Mammary epithelial cell (primary cell): ENCODE measurements at regions not wholly inside any gene's neighbourhood (a gene's known extent, or its start where the extent isn't known, plus 50 kb on each side); places are given as distances from the start of the nearest gene placed in this dataset.

Source experiments
- CTCF ChIP-seq, 2 donors: IDR thresholded peaks in 1 of 2; conservative IDR thresholded peaks in 1 of 2; 2 replicates each; pipeline ENCODE4 v1.5.1; 2011 to 2012; ENCODE audit warnings: inconsistent platforms in 2 of 2, low read length in 2 of 2, mild to moderate bottlenecking in 2 of 2, control low read depth in 1 of 2, low read depth in 1 of 2; ENCODE audit not compliant: insufficient read depth in 1 of 2; ENCODE audit errors: extremely low read depth in 1 of 2
- EZH2 ChIP-seq: IDR thresholded peaks from 2 replicates; pipeline ENCODE4 v1.6.1; 2012; ENCODE audit warnings: low read length, inconsistent platforms, borderline replicate concordance

GRCh38 chr17:69913216-69913615, 161.8 kb upstream of the KCNJ16 start:
- TF ChIP-seq CTCF (conservative IDR thresholded peaks at IDR 0.05 in 1 of 2, IDR thresholded peaks at IDR 0.05 in 1 of 2; ENCODE audit: extremely low read depth in 1 of 2, insufficient read depth in 1 of 2, low read depth in 1 of 2, low read length in 2 of 2), result no peak
- TF ChIP-seq EZH2, result no peak
